ENCODE measurements at regions not wholly inside any gene's neighbourhood (a gene's known extent, or its start where the extent isn't known, plus 50 kb on each side); places are given as distances from the start of the nearest gene placed in this dataset.

DNA sequence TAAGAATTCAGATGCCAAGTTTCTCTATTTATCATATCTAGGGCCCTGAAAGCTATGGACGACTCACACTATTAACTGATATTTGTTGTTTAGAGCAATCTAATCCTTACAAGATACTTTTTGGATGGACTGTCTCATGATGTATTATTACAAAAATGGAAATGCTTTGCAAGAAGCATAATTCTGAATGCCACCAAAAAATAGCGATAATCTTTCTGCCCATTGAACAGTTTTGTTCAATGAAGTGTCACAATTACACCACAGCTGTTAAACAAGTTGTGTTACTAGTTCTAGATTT, 460.4 kb upstream of the JARID2 start:
- Histone ChIP-seq H3K36me3 (ENCODE audit: insufficient read depth, low read length) (no peaks in the 10 kb centered on the region), H3K9me3 (ENCODE audit: low read length) (no peaks in the 10 kb centered on the region), H3K79me2 (replicated peaks; ENCODE audit: insufficient read depth, low read length) (no peaks in the 10 kb centered on the region), H3K27me3 (ENCODE audit: insufficient read depth, low read depth, low read length) (no peaks in the 10 kb centered on the region), H3K9me2 (ENCODE audit: insufficient read depth, low read length) (no peaks in the 10 kb centered on the region), H3F3A (ENCODE audit: insufficient read depth, low read length, poor library complexity, severe bottlenecking) (no peaks in the 10 kb centered on the region), H2AFZ (ENCODE audit: low read depth, low read length) (no peak overlapping the region), H3K9ac (ENCODE audit: low read length) (no peak overlapping the region), H3K4me3 (ENCODE audit: low read length) (no peak overlapping the region), H3K4me2 (ENCODE audit: low read length) (no peak overlapping the region), H4K20me1 (ENCODE audit: insufficient read depth) (no peaks in the 10 kb centered on the region), H3K27ac (ENCODE audit: low read length) (no peak overlapping the region)
- TF ChIP-seq POLR2AphosphoS5 (IDR thresholded peaks at IDR 0.05) (no peak), SMC3 (conservative IDR thresholded peaks at IDR 0.05; ENCODE audit: poor library complexity) (no peak), EP300 (conservative IDR thresholded peaks at IDR 0.05; ENCODE audit: poor library complexity, severe bottlenecking) (no peak), TAF1 (IDR thresholded peaks at IDR 0.05; ENCODE audit: low read depth) (no peak), MXI1 (conservative IDR thresholded peaks at IDR 0.05; ENCODE audit: poor library complexity, severe bottlenecking) (no peak), EZH2 (IDR thresholded peaks at IDR 0.05; ENCODE audit: borderline replicate concordance, insufficient read depth, low read length, poor library complexity, severe bottlenecking) (no peak), RAD21 (conservative IDR thresholded peaks at IDR 0.05) (no peak)
- TF ChIP-seq, protein P1, sequence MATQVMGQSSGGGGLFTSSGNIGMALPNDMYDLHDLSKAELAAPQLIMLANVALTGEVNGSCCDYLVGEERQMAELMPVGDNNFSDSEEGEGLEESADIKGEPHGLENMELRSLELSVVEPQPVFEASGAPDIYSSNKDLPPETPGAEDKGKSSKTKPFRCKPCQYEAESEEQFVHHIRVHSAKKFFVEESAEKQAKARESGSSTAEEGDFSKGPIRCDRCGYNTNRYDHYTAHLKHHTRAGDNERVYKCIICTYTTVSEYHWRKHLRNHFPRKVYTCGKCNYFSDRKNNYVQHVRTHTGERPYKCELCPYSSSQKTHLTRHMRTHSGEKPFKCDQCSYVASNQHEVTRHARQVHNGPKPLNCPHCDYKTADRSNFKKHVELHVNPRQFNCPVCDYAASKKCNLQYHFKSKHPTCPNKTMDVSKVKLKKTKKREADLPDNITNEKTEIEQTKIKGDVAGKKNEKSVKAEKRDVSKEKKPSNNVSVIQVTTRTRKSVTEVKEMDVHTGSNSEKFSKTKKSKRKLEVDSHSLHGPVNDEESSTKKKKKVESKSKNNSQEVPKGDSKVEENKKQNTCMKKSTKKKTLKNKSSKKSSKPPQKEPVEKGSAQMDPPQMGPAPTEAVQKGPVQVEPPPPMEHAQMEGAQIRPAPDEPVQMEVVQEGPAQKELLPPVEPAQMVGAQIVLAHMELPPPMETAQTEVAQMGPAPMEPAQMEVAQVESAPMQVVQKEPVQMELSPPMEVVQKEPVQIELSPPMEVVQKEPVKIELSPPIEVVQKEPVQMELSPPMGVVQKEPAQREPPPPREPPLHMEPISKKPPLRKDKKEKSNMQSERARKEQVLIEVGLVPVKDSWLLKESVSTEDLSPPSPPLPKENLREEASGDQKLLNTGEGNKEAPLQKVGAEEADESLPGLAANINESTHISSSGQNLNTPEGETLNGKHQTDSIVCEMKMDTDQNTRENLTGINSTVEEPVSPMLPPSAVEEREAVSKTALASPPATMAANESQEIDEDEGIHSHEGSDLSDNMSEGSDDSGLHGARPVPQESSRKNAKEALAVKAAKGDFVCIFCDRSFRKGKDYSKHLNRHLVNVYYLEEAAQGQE (IDR thresholded peaks at IDR 0.05; ENCODE audit: borderline replicate concordance), result no peak
- TF ChIP-seq, protein P2, sequence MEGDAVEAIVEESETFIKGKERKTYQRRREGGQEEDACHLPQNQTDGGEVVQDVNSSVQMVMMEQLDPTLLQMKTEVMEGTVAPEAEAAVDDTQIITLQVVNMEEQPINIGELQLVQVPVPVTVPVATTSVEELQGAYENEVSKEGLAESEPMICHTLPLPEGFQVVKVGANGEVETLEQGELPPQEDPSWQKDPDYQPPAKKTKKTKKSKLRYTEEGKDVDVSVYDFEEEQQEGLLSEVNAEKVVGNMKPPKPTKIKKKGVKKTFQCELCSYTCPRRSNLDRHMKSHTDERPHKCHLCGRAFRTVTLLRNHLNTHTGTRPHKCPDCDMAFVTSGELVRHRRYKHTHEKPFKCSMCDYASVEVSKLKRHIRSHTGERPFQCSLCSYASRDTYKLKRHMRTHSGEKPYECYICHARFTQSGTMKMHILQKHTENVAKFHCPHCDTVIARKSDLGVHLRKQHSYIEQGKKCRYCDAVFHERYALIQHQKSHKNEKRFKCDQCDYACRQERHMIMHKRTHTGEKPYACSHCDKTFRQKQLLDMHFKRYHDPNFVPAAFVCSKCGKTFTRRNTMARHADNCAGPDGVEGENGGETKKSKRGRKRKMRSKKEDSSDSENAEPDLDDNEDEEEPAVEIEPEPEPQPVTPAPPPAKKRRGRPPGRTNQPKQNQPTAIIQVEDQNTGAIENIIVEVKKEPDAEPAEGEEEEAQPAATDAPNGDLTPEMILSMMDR (IDR thresholded peaks at IDR 0.05; ENCODE audit: poor library complexity, severe bottlenecking), result no peak

DNA sequence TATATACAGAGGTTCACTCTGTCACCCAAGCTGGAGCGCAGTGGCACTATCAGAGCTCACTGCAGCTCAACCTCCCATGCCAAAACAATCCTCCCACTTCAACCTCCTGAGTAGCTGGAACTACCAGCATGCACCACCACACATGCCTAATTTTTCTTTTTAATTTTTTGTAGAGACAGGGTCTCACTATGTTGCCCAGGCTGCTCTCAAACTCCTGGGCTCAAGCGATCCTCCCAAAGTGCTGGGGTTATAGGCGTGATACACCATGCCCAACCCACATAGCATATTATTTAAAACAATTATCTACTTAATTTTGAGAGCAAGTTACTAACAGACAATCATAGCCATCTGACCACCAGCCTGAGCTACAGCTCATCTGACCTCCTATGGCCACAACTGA, 459.9 kb upstream of the JARID2 start:
- no peak overlapping the region for H3K27ac ChIP-seq (ENCODE audit: low read length)
- H3K36me3 ChIP-seq (ENCODE audit: insufficient read depth, low read length), result no peaks in the 10 kb centered on the region
- no peak overlapping the region for H3K4me2 ChIP-seq (ENCODE audit: low read length)

More for the DNA sequence above, 459.9 kb upstream of the JARID2 start:
- H3K9me2 ChIP-seq (ENCODE audit: insufficient read depth, low read length), result no peaks in the 10 kb centered on the region
- TF ChIP-seq MXI1 (conservative IDR thresholded peaks at IDR 0.05; ENCODE audit: poor library complexity, severe bottlenecking), result no peak
- no peak for TF ChIP-seq EP300 (conservative IDR thresholded peaks at IDR 0.05; ENCODE audit: poor library complexity, severe bottlenecking)
- TF ChIP-seq, protein P2 (IDR thresholded peaks at IDR 0.05; ENCODE audit: poor library complexity, severe bottlenecking), result no peak
- no peak for TF ChIP-seq RAD21 (conservative IDR thresholded peaks at IDR 0.05)
- TF ChIP-seq, protein P1 (IDR thresholded peaks at IDR 0.05; ENCODE audit: borderline replicate concordance), result no peak
- TF ChIP-seq TAF1 (IDR thresholded peaks at IDR 0.05; ENCODE audit: low read depth), result no peak
- TF ChIP-seq SMC3 (conservative IDR thresholded peaks at IDR 0.05; ENCODE audit: poor library complexity), result no peak
- no peak for TF ChIP-seq POLR2AphosphoS5 (IDR thresholded peaks at IDR 0.05)
- no peak for TF ChIP-seq EZH2 (IDR thresholded peaks at IDR 0.05; ENCODE audit: borderline replicate concordance, insufficient read depth, low read length, poor library complexity, severe bottlenecking)
- no peaks in the 10 kb centered on the region for H3K27me3 ChIP-seq (ENCODE audit: insufficient read depth, low read depth, low read length)
- H3F3A ChIP-seq (ENCODE audit: insufficient read depth, low read length, poor library complexity, severe bottlenecking), result no peaks in the 10 kb centered on the region
- no peaks in the 10 kb centered on the region for H4K20me1 ChIP-seq (ENCODE audit: insufficient read depth)
- H3K79me2 ChIP-seq (replicated peaks; ENCODE audit: insufficient read depth, low read length), result no peaks in the 10 kb centered on the region
- H3K4me3 ChIP-seq (ENCODE audit: low read length), result no peak overlapping the region
- no peaks in the 10 kb centered on the region for H3K9me3 ChIP-seq (ENCODE audit: low read length)
- H3K9ac ChIP-seq (ENCODE audit: low read length), result no peak overlapping the region
- H2AFZ ChIP-seq (ENCODE audit: low read depth, low read length), result no peak overlapping the region
